Tongue (tissue), 1 donor: ENCODE measurements at regions not wholly inside any gene's neighbourhood (a gene's known extent, or its start where the extent isn't known, plus 50 kb on each side); places are given as distances from the start of the nearest gene placed in this dataset.

ENCODE experiments used
- DNase-seq: peaks from one replicate; pipeline ENCODE4 v3.0.0-alpha.2; 2015

DNA sequence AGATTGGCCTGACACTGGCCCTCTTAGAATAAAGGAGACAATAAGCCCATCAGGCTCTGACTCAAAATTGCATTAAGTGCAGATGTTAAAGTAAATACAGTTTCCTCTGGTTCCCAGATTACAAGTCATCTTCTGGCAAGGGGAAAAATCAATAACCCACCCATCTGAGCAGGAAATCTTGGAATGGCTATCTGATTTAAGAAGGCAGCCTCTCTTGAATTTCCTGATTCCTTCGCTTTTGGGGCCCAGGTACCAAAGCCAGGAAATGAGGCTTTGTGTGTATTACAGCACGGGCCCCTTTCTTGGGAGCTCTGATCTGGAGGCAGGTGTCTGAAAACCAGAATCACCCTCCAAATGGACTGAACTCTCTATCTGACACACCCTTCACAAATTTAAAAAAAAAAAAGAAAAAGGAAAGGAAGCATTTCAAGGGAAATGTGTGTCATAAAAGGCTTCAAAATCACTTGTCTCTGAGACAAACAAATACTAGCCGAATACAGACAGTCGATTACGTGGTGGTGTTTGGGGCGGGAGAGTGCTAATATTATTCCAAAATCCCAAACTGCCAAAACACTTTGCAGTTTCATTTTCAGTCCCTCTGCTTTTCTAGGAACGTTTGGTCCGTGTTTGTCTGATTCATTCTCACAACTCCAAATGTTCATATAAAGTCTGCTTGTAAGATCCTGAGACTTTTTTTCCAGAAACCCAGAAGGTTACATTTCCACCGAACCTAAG is 240.9 kb upstream of the CAMK1G start:
- DNase-seq = no peak

DNA sequence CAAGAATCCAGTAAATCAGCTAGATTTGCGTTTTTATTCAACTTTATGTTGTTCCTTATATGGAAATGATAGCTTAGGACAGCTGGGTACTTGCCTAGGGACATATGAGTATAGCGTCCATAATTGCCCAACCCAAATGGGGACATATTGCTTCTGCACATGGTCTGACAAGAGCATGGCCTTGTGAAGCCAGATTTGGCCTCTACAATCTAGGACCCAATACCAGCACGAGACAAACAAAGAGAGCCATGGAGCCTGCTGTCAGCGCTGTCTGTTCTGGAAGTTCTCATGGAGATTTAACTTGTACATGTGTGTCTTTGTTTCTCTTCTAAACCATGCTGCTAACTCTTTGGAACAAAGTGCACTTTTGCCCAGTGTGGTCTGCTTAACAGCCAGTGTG is 240.0 kb upstream of the CAMK1G start:
- DNase-seq = no peak

DNA sequence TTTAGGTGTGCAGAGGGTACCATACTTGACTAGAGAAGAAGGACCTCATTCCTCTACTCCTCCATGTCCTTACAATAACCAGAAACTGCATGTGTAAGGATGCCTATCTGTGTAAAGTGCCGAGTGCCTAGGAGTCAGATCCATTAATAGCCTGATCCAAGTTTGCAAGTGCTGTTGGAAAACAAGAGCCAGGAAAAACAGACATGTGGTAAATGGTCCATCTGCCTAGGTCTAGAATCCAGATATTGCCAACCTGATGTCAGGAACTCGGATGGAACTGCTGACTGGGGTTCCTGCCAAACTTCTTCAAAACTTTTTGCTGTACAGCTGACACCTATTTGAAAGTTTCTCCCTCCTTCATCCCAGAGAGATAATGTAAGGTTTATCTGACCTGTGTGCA is 239.4 kb upstream of the CAMK1G start:
- DNase-seq = no peak

DNA sequence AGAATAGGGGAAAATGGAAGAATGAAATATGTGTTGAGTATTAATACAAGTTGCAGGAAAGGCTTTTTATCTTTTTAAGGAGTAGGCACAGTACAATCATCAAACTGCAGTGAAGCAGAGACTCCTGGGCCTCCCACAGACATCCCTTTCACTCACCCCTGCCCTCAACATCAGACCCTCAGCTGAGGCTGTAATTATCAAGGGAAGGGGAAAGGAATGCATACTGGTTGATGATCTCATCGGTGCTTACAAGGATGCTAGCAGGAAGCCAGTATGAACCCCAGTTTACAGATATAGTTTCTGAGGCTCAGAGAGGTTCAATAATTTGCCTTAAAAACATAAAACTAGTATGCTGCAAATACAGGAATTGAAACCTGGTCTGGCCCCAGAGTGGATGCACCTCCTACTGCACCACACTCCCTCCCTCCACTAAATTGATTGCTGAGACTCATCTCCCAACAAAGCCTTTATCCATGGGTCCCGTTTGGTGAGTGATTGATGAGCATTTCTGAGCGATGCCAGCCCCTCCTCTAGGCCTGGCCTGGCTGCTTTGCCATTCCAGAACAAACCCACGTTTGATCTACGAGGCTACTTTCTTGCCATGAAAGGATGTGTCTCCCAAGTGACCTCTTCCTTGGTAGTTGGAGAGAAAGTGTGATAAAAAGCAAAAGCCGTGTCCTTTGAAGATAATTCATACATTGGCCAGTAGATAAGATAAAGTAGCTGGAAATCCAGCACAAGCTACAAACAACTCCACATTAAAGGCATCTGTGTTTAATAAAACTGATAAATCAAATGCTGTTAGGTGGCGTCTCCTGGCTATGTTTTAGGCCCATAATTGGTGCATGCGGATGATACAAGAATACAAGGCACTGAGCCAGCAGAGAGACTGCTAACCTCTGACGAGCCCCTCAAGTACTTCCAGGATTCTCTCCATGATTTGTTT is 233.9 kb upstream of the CAMK1G start:
- DNase-seq = peak; percentile 33

DNA sequence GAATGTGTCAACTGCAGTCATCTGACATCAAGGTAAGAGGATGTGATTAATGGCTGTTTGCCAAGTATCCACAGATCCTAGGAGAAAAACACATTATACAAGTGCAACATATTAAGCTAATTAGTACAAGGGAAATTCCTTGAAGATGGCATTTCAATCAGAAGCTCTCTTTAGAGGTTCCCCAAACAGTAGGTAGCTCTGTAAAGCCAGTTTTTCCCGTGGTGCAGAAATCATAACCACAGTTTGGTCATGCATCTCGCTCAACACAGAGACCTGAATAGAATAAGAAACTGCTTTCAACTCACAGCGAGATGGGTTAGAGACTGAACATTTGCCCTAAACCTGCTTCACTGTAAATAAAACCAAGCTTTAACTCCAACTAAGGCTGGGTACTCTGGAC is 230.5 kb upstream of the CAMK1G start:
- DNase-seq = no peak

DNA sequence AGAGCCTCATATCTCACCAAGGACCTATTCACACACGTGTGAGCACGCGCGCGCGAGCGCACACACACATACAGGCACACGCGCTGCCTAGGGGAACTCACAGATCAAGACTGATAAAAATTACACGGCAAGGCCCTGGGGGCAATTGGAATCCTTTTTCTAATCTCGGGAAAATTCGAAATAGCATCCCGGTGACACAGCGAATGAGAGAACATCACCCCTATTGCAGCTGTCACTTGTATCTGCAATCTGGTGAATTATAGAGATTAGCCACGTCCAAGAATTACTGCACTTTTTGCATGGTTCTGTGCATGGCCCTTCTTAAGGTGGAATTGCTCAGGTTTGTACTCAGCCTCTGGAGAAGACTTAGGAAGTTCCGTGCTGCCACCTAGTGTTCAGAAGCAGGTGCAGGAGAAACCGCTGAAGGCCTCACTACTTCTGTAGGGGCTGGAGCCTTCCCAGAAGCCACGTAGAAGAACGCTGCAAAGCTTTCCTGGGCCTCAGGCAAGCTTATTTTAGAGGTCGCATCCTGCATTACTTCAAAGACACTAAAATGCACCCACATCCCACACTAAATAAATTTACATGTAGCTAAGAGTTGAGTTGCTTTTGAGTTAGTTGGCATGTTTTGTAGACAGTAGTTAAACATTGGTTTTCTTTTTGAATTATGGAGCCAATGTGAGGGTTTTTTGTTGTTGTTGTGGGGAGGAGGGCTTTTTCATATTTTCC is 229.2 kb upstream of the CAMK1G start:
- DNase-seq = peak; percentile 97

DNA sequence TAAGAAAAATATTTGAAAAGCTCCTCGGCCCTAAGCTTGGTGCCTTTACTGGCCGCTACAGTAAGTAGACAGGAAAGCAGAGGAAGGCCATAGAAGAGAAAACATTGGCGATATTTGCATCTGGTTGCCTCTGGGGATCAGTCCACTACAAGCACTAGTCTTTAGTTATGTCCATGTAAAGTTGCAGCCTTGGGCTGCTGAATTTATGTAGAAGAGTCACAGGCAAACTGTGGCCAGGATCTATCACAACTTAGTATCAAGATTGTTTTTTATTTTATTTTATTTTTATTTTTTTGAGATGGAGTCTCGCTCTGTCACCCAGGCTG is 228.7 kb upstream of the CAMK1G start:
- no peak for DNase-seq

DNA sequence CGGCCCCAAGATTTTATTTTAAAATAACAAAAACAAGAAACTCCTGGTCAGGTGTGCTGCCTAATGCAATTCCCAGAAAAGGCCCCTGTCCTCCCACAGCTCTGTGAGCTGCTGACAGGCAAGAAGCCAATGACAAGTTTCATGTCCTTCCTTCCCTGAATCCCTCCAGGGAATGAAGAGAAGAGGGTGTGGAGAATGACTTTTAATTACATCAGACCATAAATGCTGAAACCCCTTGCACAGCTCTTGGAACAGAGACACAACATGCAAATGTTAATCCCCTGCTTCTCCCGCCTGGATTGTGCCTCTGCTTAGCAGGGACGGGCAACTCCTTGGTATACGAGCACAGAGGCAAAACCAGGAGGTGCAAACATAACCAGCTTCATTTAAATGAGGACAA is 228.1 kb upstream of the CAMK1G start:
- DNase-seq = peak; percentile 37

DNA sequence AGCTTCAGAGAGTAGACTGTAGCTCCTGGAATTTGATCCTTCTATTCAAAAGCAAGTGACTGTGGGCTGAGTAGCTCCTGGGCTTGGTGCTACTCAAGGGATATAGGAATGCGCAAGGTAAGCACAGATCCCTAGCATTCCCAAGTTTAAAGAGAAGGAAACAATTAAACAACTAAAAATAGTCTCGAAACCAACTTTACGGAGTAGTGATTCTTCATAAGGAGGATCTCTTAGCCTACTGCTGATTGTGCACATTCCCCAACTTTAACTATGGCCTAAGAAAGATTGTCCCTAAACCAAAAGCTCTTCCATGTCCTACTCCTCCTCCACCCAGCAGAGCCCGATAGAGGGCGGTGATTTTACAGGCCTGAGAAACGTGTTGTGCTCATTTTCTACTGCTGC is 226.5 kb upstream of the CAMK1G start:
- no peak for DNase-seq

DNA sequence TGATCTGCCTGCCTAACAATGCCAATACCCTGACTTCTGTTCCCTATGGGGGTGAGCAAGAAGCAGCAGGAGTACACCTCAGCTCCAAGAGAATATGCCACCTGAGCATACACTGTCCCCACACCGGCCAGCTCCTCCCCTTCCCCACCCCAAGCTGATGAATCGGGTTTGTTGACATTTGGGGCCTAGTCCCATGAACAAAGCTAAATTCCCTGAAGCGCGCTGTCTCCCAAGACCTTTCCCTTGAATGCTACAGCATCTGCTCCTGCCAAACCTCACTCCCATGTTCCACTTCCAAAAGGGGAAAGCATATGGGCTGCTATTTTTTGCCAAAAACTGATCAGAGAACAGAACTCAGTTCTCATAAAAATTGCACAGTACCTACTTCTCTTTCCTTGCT is 220.4 kb upstream of the CAMK1G start:
- DNase-seq = peak; percentile 46

DNA sequence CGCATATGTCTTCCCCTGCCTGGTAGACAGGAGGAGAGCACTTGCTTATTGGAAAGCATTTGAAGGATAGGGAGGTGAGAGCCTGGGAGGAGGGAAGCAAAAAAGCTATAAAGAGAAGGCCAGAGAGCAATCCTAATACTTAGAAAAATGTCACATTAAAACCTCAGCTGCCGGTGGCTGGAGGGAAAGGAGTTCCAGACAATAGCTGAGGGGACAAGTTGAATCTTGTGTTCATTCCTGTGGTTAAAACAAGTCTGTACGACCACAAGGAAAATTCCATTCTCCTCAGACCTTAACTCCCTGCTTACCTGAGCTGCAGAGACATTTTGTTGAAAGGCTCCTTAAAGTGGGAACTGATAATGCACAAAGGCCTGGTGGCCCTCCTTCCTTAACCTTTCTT is 218.8 kb upstream of the CAMK1G start:
- DNase-seq = peak; percentile 55

DNA sequence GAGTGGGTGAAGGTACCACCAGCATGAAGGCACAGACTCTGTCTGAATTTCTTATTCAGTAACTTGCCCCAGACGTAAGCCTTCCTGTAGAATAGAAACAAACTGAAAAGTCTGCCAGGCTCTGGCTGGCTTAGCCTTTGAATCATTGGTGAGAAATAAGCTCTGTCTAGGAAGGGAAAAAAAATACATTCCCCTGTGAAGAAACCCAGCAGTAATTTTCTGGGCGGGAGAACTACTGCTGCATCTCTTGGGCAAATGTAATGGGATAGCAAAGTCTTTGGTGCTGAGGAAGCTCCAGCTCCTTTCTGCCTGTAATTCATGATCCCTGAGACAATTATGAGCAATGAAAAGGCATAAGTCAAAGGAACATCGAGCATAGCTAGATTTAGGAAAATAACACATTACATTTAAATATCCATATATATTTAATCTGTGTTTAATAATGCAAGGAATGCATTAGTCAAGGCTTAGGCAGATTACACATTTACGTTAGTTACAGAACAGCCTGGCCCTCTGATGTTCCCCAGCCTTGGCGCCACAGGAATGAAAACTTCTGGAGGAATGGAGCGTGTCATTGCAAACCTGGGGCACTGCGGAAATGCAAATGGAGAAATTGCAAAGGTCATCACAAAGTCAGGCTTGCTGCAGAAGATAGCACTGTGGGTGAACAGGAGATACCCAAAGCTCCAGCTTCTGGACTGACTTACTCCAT is 216.3 kb upstream of the CAMK1G start:
- DNase-seq = no peak

DNA sequence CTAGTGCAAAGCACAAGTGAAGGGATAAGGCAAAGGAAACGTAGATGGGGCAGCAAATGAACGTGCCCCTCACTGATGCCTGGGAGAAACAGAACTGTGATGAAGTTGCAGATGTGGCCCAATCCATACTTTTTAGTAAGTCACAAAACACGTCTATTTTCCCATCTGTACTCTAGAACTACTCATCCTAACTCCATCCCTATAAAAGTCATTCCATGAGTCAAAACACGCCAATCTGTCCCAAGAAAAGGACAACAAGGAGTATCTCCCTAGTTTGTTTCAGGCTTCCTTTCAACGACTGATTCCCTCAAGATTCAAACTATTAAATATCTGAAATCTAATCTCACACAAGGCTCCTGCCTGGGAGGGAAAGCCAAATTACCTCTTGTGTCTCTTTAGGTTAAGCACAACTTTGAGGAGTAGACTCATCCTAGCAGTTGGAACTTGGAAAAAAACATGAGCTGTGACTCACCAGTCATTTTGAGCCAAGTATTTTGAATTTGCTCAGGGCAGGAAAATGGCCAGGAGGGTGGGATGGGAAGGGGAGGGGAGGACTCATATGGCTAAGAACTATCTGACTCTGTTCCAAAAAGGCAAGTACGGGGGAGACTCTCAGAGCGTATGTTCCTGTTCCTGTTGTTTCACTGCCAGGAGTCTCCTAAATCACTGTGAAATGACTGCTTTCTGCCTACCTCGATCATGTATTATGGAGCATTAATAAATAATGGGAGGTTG is 214.5 kb upstream of the CAMK1G start:
- peak; percentile 94 for DNase-seq

DNA sequence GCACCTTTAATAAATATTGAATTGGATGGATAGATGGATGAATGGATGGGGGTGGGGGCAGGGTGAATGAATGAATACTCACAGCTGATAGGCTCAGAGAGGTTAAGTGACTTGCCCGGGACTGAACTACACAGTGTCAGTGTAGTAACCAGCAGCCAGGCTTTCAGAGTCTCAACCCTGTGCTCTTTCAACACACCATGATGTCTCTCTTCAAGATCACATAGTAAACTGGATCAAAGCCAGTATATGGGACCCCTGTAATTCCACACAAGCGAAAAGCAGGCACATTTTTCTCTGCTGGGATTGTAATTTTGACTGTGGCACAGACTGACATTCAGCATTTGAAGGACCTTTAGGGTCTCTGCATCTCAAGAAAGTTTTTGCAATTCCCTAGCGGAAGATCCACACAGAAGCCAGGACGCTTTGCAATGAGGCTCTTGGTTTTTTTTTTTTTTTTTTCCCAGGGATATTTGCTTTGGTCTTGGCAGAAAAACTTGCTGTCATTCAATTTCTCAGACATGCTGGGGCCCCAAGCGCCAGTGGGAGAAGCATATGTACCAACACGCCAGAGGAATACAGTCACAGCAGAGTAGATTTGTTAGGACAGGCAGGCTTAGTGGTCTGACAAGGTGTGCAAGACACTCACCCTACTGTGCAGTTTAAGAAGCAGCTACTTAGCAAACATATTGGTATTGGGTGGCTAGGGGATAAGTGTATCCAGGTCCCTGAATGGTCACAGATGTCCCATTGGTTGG is 213.1 kb upstream of the CAMK1G start:
- DNase-seq = peak; percentile 56

DNA sequence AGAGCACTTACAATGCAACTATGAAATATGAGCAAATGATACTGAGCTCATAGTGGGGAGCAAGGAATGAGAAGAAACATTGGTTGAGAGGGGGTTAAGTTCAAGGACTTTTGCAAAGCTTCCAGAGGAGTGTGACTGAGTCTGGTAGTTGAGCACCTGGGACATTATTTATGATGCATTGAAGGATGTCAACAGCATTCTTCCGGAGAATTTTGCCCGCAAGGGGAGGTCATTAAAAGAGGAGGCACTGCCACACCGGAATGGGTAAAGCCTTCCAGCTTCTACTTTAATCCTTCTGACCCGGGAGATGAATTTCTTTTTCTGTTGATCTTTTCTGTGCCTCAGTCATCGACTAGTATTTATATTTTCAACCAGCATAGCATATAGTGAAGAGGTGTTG is 208.4 kb upstream of the CAMK1G start:
- DNase-seq = no peak

DNA sequence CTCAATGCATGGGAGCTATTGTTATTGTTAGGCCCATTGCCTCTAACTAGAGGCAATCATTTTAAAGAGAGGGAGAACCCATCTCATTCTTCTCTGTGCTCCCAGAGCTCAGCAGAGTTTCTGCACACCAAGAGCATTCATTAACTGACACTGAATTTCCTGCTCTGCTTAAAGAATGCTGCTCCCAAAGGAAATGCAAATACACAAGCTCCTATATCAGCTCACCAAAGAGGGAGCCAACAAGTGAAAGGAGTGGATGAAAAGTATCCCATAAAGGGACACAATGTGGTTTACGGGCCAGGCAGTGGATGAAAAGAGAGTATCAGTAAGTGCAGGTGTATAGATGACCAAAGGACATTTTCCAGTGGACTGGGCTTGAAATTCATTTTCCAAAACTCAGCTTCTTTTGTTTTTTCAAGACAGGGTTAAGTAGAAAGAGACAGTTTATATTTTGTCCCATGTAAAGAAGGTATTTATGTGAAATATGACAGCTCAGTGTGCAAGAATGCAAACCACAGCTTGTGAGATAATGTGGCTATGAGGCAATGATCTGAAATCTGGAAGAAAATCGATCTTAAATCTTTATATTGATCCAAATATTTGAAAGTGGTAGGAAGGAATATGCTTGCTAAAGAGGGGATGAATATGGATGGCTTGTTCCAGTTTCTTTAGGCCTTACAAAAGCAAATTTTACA is 207.7 kb upstream of the CAMK1G start:
- no peak for DNase-seq

DNA sequence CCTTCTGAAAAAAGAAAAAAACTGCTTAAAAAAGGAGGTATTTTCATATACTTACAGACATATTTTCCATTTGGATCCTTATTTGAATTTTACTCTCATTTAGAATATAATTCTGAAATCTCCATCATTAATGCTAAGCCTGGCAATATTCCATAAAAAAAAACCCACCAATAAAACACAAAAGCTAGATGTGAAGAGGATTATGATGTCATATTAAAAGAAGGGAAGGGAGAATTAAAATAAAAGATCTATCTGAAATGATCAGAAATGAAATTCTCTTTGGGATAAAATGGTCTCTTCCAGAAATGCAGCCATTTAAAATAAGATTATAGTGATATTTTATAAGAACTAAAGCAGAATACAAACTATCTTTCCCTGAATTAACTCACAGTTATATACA is 206.7 kb upstream of the CAMK1G start:
- DNase-seq = no peak

DNA sequence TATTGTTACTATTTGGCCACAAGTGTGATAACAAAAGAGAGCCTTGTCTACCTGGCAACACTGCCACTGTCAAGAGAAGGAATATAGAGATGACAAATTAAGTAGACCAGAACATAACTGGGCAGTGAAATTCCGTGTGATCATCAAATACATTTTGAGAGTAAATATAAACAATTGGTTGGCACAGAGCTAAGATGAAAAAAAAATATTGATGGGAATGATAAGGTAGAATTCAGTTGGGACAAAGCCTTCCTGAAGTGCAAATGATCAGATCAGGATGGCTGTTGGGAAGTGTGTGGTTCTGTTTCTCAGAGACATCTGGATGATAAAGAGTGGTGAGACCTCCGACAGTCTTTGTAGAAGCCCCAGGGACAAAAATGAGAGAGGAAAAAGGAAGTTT is 205.5 kb upstream of the CAMK1G start:
- DNase-seq = no peak

DNA sequence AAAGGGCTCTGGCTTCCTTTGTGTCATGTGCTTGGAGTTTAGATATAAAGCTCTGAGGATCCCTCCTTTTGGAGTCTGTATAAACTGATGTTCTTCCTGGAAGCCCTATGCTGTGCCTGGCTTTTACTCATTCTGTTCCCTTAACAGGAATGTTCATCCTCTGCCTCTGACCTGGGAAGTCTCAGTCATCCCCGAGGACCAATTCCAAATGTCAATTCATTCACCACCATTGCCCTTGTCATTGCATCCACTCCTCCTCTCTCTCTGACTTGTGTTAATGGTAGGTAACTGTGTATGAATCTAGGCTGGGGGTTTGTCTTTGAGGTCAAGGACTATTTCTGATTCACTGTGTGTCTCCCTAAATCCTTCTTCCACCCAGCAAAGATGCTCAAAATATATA is 204.2 kb upstream of the CAMK1G start:
- DNase-seq = no peak

DNA sequence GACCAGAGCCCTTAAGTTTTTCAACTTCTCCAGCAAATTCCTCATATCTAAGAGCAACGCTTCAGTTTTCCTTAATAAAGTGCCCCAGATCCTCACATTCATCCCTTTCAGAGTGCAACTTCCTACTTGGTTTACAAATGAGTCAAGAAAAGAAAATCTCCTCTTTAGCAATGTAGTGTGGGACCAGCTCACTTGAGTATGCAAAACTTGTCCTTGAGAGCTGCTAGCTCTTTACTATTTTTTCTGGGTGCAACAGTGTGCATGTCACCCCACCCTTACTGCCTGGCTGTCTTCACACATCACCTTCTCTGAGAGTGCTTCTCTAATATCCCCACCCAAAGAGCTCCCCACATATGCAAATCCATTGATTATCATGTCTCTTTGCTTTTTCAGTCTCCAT is 203.1 kb upstream of the CAMK1G start:
- no peak for DNase-seq
